GM21423 (cell line): ENCODE measurements at regions not wholly inside any gene's neighbourhood (a gene's known extent, or its start where the extent isn't known, plus 50 kb on each side); places are given as distances from the start of the nearest gene placed in this dataset.
"Not testable (repeated sequence)": the region's sequence is repeated elsewhere in the genome, so short reads cannot be mapped to it uniquely, and the experiment has no call there.

Experiments
- ATAC-seq: cut with Tn5 transposase; IDR thresholded peaks from one replicate; pipeline ENCODE4 v1.9.1; 2021; ENCODE audit warnings: mild to moderate bottlenecking, moderate library complexity; ENCODE audit not compliant: unreplicated experiment

DNA sequence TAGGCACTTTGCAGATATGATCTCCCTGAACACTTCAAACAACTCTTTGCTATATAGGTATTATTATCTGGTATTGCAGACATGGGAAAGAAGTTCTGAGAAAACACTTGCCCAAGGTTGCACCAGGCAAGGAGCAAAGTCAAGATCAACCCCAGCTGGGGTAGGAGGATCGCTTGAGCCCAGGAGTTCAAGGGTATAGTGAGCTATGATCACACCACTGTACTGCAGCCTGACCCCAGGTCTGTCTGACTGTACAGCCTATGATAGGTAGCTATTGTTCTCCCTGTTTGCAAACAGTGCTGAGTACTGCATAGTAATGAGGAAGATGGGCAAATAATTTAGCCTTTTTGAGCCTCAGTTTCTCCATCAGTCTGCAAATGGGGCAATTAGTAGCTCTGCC is 60.5 kb upstream of the GRK3 start:
- not testable (repeated sequence) for ATAC-seq

DNA sequence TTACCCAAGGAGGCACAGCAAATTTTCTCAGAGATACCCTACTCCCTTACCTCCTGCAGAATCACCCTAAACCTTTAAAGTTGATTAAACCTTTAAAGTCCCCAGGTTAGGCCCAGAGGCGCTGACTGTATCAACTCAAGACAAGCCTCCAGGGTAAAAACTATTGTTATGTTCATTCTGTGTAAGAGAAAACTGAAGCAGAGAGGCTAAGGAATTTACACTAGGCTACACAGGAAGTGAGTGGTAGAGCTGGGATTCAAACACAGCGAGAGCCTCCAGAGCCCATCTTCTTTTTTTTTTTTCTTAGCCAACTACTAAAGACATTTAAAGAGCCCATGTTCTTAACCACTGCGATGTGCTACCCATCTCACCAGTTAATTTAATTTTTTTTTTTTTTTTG is 56.3 kb upstream of the GRK3 start:
- no peak for ATAC-seq

DNA sequence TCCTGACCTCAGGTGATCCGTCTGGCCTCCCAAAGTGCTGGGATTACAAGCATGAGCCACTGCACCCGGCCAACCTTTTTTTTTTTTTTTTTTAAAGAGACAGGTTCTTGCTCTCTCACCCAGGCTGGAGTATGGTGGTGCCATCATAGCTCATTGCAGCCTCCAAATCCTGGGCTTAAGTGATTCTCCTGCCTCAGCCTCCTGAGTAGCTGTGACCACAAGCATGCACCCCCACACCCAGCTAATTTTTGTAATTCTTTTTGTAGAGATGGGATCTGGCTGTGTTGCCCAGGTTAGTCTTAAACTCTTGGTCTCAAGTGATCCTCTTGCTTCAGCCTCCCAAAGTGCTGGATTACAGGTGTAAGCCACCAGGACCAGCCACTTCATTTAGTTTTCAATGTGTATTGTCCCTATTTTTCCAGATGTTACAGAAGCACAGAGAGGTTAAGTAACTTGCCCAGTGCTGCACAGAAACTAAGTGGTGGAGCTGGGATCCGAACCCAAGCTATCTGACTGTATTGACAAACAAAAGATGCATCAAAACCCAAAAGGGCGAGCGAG is 55.6 kb upstream of the GRK3 start:
- ATAC-seq: no peak

DNA sequence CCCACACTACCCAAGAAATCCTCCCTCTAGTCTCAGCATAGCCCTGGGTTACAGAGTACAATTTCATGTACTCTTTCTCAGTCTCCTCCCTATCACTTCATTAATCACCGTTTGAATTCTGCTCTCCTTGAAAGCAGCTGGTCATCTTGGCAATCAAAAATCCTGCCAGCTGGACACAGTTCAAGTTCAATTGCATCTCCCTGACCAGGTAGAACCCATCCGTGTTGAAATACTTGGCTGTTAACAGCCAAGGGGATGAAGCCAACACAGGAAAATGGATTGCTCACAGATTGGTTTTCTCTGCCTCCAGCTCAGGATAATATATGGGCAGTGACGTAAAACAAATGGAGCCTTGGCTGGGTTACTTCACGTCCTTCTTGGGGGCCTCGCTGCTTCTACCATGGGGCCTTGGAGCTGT is 55.1 kb upstream of the GRK3 start:
- ATAC-seq: no peak

DNA sequence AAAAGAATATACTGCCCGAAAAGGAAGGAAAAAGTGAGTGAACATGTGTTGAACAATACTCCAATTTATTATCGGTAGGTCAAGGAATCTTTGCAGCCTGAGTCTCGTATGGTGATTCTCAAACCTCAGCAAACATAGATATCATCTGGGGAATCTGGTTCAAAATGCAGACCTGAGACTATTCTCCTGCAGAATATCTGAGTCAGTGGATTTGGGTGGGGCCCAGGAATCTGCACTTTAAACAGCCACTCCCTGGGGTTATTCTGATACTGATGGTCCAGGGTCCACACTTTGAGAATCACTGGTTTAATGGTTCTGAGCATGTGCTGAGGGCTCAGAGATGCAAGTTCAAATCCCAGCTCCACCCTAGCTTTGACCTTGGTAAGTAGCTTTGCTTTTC is 53.6 kb upstream of the GRK3 start:
- ATAC-seq: no peak

DNA sequence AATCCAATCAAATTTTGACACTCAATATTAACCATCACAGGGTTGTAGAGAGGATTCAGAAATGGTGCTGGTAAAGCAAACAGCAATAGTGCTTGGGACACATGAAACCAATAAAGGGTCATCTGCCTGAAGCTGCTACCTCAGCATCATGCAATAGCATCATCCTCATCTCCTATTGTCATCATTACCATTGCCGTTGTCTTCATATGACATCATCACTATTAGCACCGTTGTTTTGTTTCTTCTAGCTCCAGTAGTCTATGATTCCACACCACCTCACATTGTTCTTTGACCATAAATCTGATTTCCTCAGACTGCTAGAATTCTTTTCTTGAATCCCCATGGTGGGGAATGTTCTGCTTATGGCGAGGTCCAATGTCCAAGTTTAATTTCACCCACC is 52.8 kb upstream of the GRK3 start:
- no peak for ATAC-seq

DNA sequence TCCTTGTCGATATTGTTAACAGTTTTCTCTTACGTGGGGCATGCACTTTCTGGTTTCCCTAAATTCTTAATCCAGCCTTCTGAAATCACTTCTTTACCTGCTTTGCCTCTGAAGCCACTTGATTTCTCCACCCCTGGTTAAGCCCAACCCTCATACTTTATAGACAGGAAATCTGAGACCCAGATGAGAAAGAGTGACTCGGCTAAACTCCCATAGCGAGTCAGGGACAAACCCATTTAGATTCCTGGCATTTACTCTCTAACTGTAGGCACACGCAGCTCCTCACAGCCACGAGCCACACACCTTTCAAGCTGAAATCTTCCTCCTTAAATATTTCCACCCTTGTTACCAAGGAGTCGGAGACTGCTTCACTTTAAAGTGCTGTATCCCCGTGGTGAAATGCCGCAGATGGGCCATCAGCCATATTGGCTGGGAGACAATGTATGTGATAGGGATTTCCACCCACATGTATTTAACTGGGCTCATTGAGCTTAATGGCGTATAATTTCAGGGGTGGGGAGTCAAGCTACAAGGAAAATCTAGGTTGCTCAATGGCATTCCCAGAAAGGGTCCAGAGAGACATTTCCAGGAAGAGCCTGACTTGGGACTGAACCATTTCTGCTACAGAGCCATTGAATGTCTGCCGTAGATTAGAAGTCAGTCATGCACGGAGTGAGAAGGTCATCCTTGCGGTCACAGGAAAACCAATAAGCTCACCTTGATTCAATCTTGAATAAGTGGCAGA is 49.9 kb upstream of the GRK3 start:
- ATAC-seq: no peak
